NCI-H146 treated with DMSO at 0.1 percent for 48 hours (cell line): ENCODE measurements at regions not wholly inside any gene's neighbourhood (a gene's known extent, or its start where the extent isn't known, plus 50 kb on each side); places are given as distances from the start of the nearest gene placed in this dataset.

Experiments
- DNase-seq: peaks from one replicate; lab custom pipeline; 2025; ENCODE audit not compliant: unreplicated experiment; lab: John Stamatoyannopoulos, UW

DNA sequence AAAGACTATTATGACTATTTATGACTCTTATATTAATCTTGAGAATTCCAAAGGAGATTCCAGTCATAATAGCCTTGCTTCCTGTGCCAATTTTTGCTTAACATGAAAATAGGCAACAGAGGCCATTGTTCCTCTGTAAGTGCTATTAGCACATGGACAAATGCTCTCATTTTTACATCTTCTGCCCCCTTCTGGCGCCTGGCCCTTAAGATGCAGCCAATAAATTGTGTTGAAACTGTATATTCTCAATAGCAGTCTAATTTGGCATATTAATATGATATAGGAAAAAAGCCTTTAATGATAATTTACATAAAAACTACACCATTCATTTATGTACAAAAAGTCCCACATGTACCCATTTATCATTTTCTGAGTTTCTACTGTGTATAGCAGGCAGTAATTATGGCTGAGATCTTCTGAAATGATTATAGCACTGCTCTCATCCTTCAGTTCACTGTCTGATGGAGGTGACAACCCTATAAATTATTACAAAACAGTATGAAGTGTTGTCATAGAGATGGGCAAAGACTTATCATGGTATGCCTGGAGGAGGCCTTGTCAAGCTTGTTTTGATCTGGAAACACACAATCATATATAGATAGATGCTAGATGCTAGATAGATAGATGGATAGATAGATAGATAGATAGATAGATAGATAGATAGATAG, 613.3 kb downstream of the TSN start:
- no peak for DNase-seq

DNA sequence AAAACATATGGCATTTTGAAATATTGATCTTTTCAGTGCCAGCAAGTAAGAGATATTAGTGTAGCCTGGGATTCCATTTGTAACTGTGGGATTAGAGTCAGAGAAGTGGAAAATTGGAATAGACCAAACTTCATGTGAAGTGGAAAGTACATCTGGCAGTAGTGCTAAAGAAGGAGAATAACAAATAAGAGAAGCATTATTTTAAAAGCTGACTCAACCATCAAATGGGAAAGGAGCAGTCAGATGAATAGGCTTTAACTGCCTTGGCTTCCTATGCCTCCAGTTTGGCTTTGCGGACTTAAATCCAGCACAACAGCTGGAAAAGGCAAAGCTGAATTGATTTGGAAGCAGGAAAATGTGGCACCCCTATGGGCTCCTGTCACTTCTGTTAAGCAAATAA, 623.1 kb downstream of the TSN start:
- no peak for DNase-seq

DNA sequence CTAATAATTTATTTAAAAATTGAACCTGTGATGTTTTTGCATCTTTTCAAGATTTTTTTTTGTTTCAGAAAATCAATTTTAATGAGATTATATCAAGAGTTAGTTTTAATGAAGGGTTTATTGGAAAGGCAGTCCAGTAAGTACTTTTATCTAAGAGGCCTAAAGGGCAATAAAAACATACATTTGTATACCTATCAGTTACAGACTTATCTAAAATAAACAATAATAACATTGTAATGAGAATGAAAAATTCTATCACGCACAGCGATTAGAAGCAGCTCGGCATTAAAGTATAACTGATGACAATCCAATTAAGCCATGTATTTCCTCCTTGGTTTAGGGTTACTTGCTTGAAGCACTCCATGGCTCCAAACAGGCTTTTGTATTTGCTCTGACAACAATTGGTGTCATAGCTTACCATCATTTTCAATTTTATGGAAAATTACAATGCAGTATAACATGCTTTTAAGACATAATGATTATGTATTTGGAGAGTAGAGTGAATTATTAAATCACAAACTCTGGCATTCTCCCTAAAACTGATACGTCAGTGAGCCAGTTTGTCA, 629.4 kb downstream of the TSN start:
- peak; percentile 35 for DNase-seq

DNA sequence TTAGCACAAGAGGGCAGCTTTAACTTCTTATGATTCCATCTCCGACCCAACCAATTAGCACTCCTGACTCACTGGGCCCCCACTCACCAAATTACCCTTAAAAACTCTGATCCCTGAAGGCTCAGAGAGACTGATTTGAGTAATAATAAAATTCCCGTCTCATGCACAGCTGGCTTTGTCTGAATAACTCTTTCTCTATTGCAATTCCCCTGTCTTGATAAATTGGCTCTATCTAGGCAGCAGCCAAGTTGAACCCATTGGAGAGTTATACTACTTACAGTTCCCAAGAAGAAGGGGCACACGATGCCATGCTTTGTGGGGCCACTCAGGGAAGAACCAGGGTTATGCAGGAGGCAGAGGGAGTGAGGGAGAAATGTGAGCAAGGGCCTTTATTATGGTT, 632.8 kb downstream of the TSN start:
- no peak for DNase-seq

DNA sequence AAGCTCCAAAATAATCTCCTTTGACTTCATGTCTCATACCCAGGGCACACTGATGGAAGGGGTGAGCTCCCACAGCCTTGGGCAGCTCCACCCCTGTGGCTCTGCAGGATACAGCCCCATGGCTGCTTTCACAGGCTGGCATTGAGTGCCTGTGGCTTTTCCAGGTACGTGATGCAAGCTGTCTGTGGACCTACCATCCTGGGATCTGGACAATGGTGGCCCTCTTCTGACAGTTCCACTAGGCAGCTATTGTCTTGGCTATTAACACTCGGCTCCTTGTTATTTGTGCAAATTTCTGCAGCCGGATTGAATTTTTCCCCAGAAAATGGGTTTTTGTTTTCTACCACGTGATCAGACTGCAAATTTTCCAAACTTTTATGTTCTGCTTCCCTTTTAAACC, 634.2 kb downstream of the TSN start:
- DNase-seq: no peak

DNA sequence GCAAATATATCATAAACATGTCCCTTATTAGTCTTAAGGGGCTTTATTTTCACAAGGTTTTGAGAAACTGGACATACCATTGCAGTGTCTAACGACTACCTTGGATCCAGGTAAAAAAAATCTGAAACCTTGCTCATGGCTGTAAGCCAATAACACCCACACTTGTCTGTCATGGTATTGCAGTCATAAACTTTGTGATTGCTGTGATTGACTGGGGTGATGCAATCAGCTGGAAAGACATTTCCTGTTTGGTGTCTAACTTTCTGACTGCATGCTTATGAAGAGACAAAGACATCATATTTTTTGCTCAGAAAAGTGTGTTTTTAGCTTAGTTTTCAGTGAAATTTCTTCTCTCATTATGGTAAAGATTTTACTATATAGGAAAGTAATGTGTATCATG, 635.0 kb downstream of the TSN start:
- no peak for DNase-seq

DNA sequence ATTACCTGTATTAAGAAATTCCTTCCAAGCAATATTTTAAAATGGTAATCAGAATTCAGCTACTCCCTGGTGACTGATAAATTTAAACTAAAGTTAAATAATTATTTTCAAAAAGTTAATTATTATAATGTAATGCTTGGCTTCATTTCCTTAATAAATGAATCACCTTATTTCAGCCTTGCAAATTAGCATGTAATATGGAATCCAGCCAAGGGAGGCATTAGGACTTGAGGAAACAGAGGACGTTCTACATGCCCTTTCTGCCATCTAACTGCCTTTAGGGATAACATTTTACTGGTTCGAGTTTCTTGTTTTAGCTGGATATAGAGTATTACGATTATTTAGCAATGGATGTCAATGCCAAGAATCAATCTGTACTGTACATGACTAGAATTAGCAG, 636.3 kb downstream of the TSN start:
- no peak for DNase-seq

DNA sequence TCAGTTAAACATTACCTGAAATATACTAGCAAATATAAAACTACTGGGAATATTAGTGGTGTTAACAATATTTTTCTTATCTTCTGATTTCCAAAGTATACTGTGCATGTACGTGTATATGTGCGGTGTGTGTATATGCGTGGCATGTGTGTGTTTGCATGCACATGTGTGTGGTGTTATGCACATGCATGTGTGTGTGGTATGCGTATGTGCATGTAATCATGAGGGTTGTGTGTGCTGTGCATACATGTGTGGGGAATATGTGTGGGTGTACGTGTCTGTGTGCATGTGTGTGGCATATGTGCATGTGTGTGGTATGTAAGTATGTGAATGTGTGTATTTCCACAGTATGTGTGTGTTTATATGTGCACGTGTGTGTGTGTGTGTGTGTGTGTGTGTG, 640.2 kb downstream of the TSN start:
- DNase-seq: no peak

DNA sequence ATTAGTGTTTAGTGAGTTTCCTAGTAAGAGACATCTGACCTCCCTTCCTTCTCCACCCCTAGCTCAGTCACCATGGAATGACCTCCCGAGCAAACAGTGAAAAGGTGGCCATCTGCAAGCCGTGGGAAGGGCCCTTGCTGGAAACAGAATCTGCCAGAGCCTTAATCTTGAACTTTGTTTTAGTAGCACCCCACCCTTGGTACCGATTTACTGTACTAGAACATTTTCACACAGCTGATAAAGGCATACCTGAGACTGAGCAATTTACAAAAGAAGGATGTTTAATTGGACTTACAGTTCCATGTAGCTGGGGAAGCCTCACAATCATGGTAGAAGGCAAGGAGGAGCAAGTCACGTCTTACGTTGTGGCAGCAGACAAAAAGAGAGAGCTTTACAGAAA, 655.8 kb downstream of the TSN start:
- no peak for DNase-seq

DNA sequence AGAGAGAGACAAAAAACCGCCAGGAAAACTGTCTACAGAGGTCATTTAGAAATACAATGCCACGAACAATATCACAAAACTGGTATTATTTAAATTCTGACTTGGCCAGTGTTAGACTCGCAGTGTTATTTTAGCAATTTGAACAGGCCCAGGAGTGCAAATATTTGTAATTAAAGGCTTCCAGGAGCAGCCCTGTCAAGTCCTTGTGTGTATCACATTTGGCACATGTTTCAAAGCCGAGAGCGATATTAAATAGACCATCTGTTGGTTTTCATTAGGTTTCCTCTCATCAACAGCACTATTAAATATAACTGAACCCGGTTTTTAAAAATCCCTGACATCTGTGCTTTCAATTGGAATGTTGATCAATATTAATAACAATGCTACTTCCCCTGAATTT, 656.9 kb downstream of the TSN start:
- no peak for DNase-seq

DNA sequence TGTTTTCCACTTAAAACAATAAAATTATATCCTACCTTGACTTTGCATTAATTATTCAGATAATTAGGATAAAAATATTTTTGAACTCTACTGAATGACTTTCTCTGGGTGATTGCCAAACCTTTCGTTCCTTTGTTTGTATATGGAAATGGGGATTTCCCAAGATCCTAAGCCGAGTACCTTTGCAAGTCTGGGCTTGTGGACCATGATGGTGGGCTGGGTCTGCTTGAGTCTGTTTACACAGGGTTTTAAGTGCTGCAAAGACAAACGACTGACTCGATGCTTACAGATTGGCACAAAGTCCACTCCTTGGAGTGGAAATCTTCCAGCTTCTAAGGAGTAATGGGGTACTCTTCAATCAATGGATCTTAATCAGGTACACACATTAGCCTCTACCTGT, 659.5 kb downstream of the TSN start:
- DNase-seq: no peak

DNA sequence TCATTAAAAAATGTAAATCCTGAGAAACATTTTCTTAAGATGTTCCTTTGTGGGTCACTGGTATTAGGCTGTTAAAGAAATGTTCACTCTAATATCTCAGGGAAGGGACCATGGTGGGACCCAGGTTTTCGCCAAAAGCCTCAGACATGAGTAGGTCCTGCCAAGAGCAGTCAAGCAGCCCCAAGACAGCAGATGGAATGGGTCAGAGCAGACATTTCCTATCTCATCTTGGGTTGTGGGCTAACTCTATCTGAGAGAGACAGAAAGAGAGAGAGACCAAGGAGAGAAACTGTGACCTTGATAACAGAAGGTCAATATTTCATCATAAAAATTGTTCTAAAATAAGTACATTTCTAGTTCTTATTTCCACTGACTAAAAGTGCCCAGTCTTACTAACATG, 661.7 kb downstream of the TSN start:
- DNase-seq: no peak

DNA sequence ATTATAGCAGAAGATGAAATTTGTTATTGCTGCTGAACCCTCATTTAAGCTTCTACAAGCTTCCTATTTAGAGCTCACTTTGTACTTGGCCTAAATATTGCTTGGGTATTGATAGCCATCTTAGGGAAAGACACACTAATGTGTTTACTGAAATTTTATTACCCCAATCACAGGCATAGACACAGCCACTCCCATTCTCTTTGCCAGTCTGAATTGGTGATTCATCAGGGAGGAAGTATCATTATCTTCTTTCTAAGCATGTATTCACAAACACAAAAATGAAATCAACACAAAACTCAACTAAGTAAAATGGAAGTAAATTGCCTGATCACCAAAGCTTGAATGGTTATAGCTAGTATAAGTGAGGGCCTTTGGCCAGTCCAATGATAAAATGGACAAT, 666.3 kb downstream of the TSN start:
- DNase-seq: no peak

DNA sequence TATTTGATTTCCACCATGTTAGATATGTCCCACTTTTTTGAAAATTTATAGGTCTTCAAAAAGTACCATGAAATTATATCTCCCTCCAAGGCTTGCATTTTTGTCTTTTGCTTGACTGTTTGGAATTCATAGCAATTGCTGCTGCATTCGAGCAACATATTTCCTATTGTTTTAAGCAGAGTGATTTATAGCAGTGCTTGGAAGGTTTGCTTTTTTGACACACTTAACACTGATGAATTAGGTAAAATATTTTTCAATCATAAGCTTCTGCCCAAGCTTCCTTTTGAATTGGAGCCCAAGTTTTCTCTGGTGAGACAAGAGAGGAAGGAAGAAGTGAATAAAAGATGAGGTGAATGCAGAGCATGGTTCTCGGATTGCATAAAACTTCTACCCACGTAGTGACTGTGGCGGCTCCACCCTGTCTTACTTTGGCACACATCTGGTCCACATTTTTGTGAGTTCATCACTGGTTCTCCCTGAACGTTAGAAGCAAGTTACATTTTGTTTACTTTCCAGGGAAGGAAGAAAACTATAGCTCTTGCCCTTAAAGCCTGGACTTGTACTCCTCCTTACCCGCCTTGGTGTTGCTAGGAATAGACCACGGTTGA, 667.0 kb downstream of the TSN start:
- DNase-seq: no peak

DNA sequence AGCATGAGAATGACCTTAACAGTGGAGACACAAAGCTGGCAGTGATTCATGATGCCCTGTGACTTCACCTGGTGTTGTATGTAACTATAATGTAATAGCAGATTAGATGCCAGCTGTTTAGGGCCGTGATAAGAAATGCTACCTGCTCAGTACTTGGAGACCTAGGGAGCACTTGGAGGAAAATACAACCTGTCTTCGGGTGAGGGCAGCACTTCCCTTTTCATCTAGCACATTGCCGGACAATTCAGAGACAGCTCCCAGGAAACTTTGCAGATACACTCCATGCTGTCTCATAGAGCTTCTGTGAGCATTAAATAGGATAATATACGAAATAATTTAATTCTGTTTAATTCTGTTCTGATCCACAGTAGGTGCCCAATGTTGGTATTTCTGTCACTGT, 668.5 kb downstream of the TSN start:
- no peak for DNase-seq

DNA sequence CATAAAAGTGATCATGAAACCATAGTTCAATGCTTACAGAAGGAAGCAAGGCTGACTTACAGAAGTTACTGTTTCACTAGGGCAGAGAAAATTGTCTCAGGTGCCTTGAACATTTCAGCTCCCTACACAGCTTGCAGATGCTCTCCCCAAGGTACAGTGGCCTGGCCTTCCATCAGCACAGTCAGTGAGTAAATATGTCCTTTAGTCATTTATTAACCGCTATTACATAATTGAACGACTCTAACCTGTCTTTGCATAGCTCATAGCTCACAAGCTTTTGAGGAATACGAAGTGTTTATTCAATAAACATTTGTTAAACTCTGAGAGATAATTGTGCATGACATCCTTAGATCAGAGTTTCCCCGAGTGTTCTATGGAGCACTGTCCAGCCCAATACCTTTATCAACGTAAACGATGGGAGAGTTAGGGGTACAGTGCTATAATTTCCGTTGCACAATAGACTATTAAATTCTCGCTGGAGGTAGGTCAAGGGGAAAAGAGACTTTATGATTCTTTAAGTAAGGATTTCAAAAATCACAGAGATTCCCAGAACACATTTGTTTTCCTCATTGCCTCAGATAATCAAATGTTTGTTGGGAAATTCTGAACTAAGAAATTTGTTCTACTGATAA, 677.8 kb downstream of the TSN start:
- DNase-seq: no peak

DNA sequence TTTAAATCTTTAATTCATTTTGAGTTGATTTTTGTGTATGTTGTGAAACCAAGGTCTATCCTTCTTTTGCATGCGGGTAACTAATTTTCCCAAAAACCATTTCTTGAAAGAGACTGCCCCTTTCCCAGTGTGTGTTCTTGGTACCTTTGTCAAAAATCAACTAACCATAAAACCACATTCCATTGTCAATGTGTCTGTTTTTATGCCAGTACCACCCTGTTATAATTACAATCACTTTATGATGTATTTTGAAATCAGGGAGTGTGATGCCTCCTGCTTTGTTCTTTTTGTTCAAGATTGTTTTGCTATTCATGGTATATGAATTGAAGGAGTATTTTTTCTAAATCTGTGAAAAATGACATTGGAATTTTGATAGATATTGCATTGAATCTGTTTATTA, 689.6 kb downstream of the TSN start:
- no peak for DNase-seq

DNA sequence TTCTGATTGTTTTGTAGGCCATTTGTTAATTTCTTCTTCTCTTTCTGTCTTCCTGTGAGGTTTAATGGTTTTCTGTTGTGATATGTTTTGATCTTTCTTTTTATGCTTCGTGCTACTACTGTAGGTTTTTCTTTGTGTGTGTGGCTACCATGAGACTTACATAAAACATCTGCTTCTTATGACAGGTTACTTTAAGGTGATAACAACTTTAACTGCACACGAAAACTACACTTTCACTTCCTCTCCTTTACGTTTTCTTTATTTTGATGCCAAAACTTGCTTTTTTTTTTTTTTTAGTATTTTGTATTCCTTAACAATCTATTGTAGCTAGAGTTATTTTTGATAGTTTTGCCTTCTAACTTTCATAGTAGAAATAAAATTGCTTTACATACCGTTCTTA, 691.3 kb downstream of the TSN start:
- no peak for DNase-seq

DNA sequence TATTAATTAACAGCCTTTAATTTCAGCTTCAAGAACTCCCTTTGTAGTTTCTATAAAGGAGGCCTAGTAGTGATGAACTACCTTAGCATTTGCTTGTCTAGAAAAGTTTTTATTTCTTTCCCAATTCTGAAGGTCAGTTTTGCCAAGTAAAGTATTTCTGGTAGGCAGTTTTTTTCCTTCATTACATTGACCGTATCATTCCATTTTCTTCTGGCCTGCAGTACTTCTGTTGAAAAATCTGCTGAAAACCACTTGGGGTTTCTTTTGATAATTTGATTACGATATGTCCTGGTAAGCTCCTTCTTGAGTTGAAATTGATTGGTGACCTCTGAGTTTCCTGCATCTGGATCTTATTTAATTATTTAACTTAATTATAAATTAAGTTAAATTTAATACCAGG, 691.8 kb downstream of the TSN start:
- no peak for DNase-seq

DNA sequence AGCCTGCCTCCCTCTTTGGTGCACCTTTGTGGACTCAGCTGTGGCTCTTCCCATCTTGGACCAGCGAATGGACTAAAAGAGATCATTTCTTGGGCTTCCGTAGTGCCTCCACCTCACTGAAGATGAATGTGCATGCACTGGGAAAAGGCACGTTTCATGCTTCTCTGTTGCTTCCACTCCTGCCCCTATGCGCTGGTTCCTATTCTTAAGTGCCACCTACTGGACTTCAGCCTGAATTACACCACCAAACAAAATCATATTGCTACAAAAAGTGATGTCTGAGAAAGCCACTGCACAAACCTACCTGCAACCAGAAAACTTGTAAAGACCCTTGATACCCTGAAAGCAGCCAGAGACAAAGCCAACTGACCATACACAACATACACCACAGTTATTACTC, 695.6 kb downstream of the TSN start:
- peak; percentile 17 for DNase-seq

DNA sequence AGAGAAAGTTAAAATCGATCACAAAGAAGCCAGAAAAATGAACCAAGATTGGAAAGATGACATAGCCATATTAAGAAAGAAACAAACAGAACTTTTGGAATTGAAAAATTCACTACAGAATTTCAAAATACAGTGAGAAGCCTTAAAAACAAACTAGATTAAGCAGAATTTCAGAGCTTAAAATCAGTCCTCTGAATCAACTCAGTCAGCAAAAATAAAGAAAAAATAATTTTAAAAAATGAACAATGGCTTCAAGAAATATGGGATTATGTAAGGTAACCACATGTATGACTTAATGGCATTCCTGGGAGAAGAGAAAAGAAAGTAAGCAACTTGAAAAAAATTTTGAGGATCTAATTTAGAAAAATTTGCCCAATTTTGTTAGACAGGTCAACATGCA, 696.2 kb downstream of the TSN start:
- DNase-seq: no peak

DNA sequence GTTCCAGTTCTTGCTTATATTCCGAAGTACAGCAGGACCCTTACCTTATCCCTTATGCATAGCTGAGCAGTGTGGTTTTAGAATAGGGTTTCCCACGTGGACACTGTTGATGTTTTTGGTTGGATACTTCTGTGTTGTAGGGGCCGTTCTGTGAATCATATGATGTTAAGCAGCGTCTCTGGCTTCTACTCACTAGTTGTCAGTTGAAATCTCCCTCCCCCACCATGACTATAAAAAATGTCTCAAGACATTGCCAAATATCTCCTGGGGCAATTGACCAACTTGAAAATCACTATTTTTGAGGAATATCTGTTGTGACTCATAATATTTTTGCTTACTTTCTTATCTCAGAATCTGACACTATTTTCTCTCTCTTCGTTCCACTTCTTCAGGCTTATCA, 713.7 kb downstream of the TSN start:
- no peak for DNase-seq

DNA sequence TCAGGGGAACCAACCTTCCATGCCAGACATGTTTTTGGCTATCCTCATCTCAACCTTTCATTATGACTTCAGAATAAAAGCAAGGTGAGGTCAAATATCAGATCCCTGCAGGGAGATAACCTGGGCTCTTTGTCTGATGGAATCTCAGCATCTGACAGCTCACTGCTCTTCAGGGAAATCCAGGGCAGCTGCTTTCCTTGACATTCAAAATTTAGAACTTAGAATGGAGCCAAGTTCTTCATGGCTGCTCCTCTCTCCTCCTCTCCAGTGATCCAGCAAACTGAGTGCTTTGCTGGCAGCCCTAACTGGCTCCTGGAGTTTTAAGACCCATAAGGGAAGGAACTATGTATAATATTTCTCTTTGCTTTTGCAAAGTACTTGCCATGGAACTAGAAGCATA, 716.3 kb downstream of the TSN start:
- DNase-seq: no peak
